H1 (cell line): ENCODE measurements at regions not wholly inside any gene's neighbourhood (a gene's known extent, or its start where the extent isn't known, plus 50 kb on each side); places are given as distances from the start of the nearest gene placed in this dataset.

Experiments
- CTCF ChIA-PET: fragments of 300-600 bp; sonication (Branson Sonifier 250); formaldehyde crosslinking; loops from one replicate; lab custom pipeline; 2021; ENCODE audit not compliant: partially characterized antibody; lab: Charles Lee
- POLR2A ChIA-PET: fragments of 300-600 bp; sonication (Branson Sonifier 250); formaldehyde crosslinking; loops from one replicate; lab custom pipeline; 2021; ENCODE audit warnings: inconsistent platforms; ENCODE audit not compliant: partially characterized antibody; lab: Charles Lee
- DNase-seq, 2 experiments: peaks; one replicate each; pipeline versions ENCODE4 v3.0.0 to v3.0.0-alpha.2; 2010 to 2022; ENCODE audit warnings: low spot score in 2 of 2, low read depth in 1 of 2, mixed read lengths in 1 of 2
- FAIRE-seq: peaks from 2 replicates; lab custom pipeline; 2011; peaks lifted over from hg19 to GRCh38; lab: Jason Lieb, UNC
- H2AFZ ChIP-seq: 2 replicates; pipeline ENCODE4 v1.8.1; 2012; ENCODE audit warnings: low read length, inconsistent platforms
- H2AK5ac ChIP-seq: 2 replicates; pipeline ENCODE4 v1.6.1; 2013; ENCODE audit warnings: low read depth, low read length
- H2BK120ac ChIP-seq: replicated peaks from 2 replicates; pipeline ENCODE3; 2013; ENCODE audit warnings: low read depth, low read length, inconsistent platforms
- H2BK12ac ChIP-seq: 2 replicates; pipeline ENCODE4 v1.6.1; 2013; ENCODE audit warnings: low read depth, low read length
- H2BK15ac ChIP-seq: 2 replicates; pipeline ENCODE4 v1.6.1; 2013; ENCODE audit warnings: low read length
- H2BK20ac ChIP-seq: 2 replicates; pipeline ENCODE4 v1.6.1; 2013; ENCODE audit warnings: low read length
- H2BK5ac ChIP-seq: 2 replicates; pipeline ENCODE4 v1.6.1; 2013; ENCODE audit warnings: low read depth, low read length
- H3K14ac ChIP-seq: 2 replicates; pipeline ENCODE4 v1.6.1; 2013; ENCODE audit warnings: inconsistent platforms; ENCODE audit not compliant: insufficient read length
- H3K18ac ChIP-seq: 2 replicates; pipeline ENCODE4 v1.6.1; 2013; ENCODE audit warnings: low read length; ENCODE audit errors: extremely low read depth
- H3K23ac ChIP-seq: 2 replicates; pipeline ENCODE4 v1.6.1; 2013; ENCODE audit warnings: inconsistent platforms; ENCODE audit not compliant: insufficient read length
- H3K23me2 ChIP-seq: 2 replicates; pipeline ENCODE4 v1.6.1; 2013; ENCODE audit warnings: low read depth, low read length
- H3K27ac ChIP-seq: 2 replicates; pipeline ENCODE4 v1.6.1; 2011; ENCODE audit warnings: low read depth, low read length, inconsistent platforms
- H3K27me3 ChIP-seq, 4 experiments: replicated peaks in 1 of 4; 1 replicate in 1 of 4; 2 replicates in 3 of 4; pipeline versions ENCODE4 v1.6.1 to v1.8.1; 2011 to 2013; ENCODE audit warnings: low read length in 3 of 4, mild to moderate bottlenecking in 3 of 4, inconsistent platforms in 2 of 4, mixed read lengths in 2 of 4, moderate library complexity in 1 of 4; ENCODE audit not compliant: control insufficient read depth in 3 of 4, insufficient read depth in 3 of 4; ENCODE audit errors: extremely low read depth in 1 of 4
- H3K36me3 ChIP-seq, 4 experiments: 2 replicates each; pipeline versions ENCODE4 v1.6.1 to v1.8.1; 2011 to 2013; ENCODE audit warnings: mild to moderate bottlenecking in 4 of 4, low read length in 3 of 4, moderate library complexity in 2 of 4, control low read depth in 1 of 4, inconsistent platforms in 1 of 4; ENCODE audit not compliant: insufficient read depth in 4 of 4, control insufficient read depth in 2 of 4
- H3K4ac ChIP-seq: replicated peaks from 2 replicates; pipeline ENCODE3; 2013; ENCODE audit warnings: low read length, low read depth, mixed read lengths, inconsistent platforms; ENCODE audit not compliant: insufficient read length
- H3K4me1 ChIP-seq, 4 experiments: replicated peaks in 1 of 4; 1 replicate in 1 of 4; 2 replicates in 3 of 4; pipeline versions ENCODE4 v1.6.1 to v1.8.1; 2011 to 2013; ENCODE audit warnings: low read length in 3 of 4, inconsistent platforms in 2 of 4, mixed read lengths in 1 of 4; ENCODE audit not compliant: insufficient read depth in 4 of 4, control insufficient read depth in 3 of 4
- H3K4me2 ChIP-seq, 2 experiments: 2 replicates each; pipeline versions ENCODE4 v1.6.1 to v1.8.1; 2011 to 2013; ENCODE audit warnings: low read depth in 2 of 2, low read length in 2 of 2, control low read depth in 1 of 2, inconsistent platforms in 1 of 2, mild to moderate bottlenecking in 1 of 2; ENCODE audit not compliant: insufficient read depth in 1 of 2
- H3K4me3 ChIP-seq, 4 experiments: fragments of 200-600, 300-600 bp in 1 of 4; sonication (generic), shearing (Covaris generic), sonication (Bioruptor Twin) in 1 of 4; 2 replicates each; pipeline versions ENCODE4 v1.5.1 to v1.8.1; 2011 to 2016; ENCODE audit warnings: low read length in 4 of 4, low read depth in 3 of 4, control low read depth in 2 of 4, inconsistent platforms in 2 of 4, mild to moderate bottlenecking in 2 of 4, mixed read lengths in 1 of 4, moderate library complexity in 1 of 4; ENCODE audit not compliant: insufficient read depth in 2 of 4; ENCODE audit errors: extremely low read depth in 1 of 4
- H3K56ac ChIP-seq: replicated peaks from 2 replicates; pipeline ENCODE3; 2013; ENCODE audit warnings: low read depth, mild to moderate bottlenecking, mixed read lengths, low read length, inconsistent platforms; ENCODE audit not compliant: insufficient read length
- H3K79me1 ChIP-seq: 2 replicates; pipeline ENCODE4 v1.6.1; 2013; ENCODE audit warnings: low read depth, low read length, control low read depth
- H3K79me2 ChIP-seq, 2 experiments: 2 replicates each; pipeline versions ENCODE4 v1.6.1 to v1.8.1; 2012 to 2013; ENCODE audit warnings: low read length in 2 of 2, mild to moderate bottlenecking in 2 of 2, inconsistent platforms in 1 of 2; ENCODE audit not compliant: insufficient read depth in 2 of 2, control insufficient read depth in 1 of 2
- H3K9ac ChIP-seq, 4 experiments: replicated peaks in 1 of 4; 1 replicate in 1 of 4; 2 replicates in 3 of 4; pipeline versions ENCODE4 v1.6.1 to v1.8.1; 2011 to 2013; ENCODE audit warnings: low read depth in 3 of 4, low read length in 3 of 4, control low read depth in 2 of 4, mild to moderate bottlenecking in 2 of 4, moderate library complexity in 2 of 4, inconsistent platforms in 1 of 4; ENCODE audit errors: extremely low read depth in 1 of 4
- H3K9me3 ChIP-seq, 2 experiments: 2 replicates each; pipeline versions ENCODE4 v1.6.1 to v1.8.1; 2012 to 2013; ENCODE audit warnings: mild to moderate bottlenecking in 2 of 2, moderate library complexity in 2 of 2, control low read depth in 1 of 2, inconsistent platforms in 1 of 2, low read depth in 1 of 2, low read length in 1 of 2, mixed read lengths in 1 of 2; ENCODE audit not compliant: insufficient read depth in 2 of 2
- H4K20me1 ChIP-seq, 2 experiments: replicated peaks in 1 of 2; 2 replicates each; pipeline versions ENCODE3 to v1.8.1; 2011 to 2013; ENCODE audit warnings: inconsistent platforms in 2 of 2, low read length in 2 of 2, mild to moderate bottlenecking in 1 of 2; ENCODE audit not compliant: insufficient read depth in 2 of 2, control insufficient read depth in 1 of 2
- H4K5ac ChIP-seq: 2 replicates; pipeline ENCODE4 v1.6.1; 2013; ENCODE audit warnings: low read length, low read depth, mixed read lengths, inconsistent platforms; ENCODE audit not compliant: insufficient read length
- H4K8ac ChIP-seq: 2 replicates; pipeline ENCODE4 v1.8.0; 2013; ENCODE audit warnings: mild to moderate bottlenecking, moderate library complexity, low read length, inconsistent platforms; ENCODE audit not compliant: insufficient read depth; ENCODE audit errors: extremely low read depth
- H4K91ac ChIP-seq: replicated peaks from 2 replicates; pipeline ENCODE3; 2013; ENCODE audit warnings: low read length, mixed read lengths, inconsistent platforms; ENCODE audit not compliant: insufficient read length
- CTBP2 ChIP-seq: IDR thresholded peaks from 2 replicates; pipeline ENCODE4 v1.7.0; 2011; ENCODE audit warnings: borderline replicate concordance, mild to moderate bottlenecking, moderate library complexity, mixed read lengths, low read length; ENCODE audit not compliant: insufficient read depth, insufficient read length
- NRF1 ChIP-seq: IDR thresholded peaks from 2 replicates; pipeline ENCODE4 v1.6.1; 2011; ENCODE audit warnings: mild to moderate bottlenecking, low read depth, low read length, improper control_type of control experiment
- SRF ChIP-seq: IDR thresholded peaks from 2 replicates; pipeline ENCODE4 v1.6.1; 2011; ENCODE audit warnings: mild to moderate bottlenecking, low read depth, low read length, moderate library complexity
- TAF1 ChIP-seq: IDR thresholded peaks from 2 replicates; pipeline ENCODE4 v1.6.1; 2011; ENCODE audit warnings: mild to moderate bottlenecking, low read depth, low read length
- TBP ChIP-seq: IDR thresholded peaks from 2 replicates; pipeline ENCODE4 v1.6.1; 2011; ENCODE audit warnings: low read depth, low read length, improper control_type of control experiment
- USF2 ChIP-seq: IDR thresholded peaks from 2 replicates; pipeline ENCODE4 v1.6.1; 2011; ENCODE audit warnings: low read length, improper control_type of control experiment
- WGBS, 2 experiments: shearing (Covaris generic) in 1 of 2; methylation state at CpG; one replicate each; pipeline versions ENCODE4 v1.1.6 to v1.1.7; 2013 to 2015; ENCODE audit warnings: low lambda C conversion rate in 2 of 2, mixed read lengths in 2 of 2, inconsistent platforms in 1 of 2, low coverage in 1 of 2, missing lambda C conversion rate in 1 of 2; ENCODE audit not compliant: insufficient replicate concordance in 2 of 2, insufficient coverage in 1 of 2, insufficient read length in 1 of 2; ENCODE audit errors: extremely low coverage in 1 of 2, missing lambda C conversion rate in 1 of 2; 5-methylcytosine and 5-hydroxymethylcytosine counted together

- Histone ChIP-seq H3K23ac (no peak overlapping the region), H2AK5ac (no peak overlapping the region), H3K9ac (no peak overlapping the region), H2BK120ac (no peak overlapping the region), H4K5ac (no peak overlapping the region), H4K20me1 (no peaks in the 10 kb centered on the region), H2BK15ac (no peak overlapping the region), H3K4ac (no peak overlapping the region), H2BK12ac (no peak overlapping the region), H3K14ac (no peak overlapping the region), H3K79me1 (no peaks in the 10 kb centered on the region), H3K56ac (no peak overlapping the region), H4K8ac (no peak overlapping the region), H4K91ac (no peak overlapping the region), H3K27me3 (no peaks in the 10 kb centered on the region), H2AFZ (no peak overlapping the region), H3K36me3 (no peaks in the 10 kb centered on the region), H3K79me2 (no peaks in the 10 kb centered on the region), H2BK5ac (no peak overlapping the region), H3K4me2 (no peak overlapping the region), H3K27ac (no peak overlapping the region), H3K23me2 (no peaks in the 10 kb centered on the region), H2BK20ac (no peak overlapping the region), H3K4me3 (no peak overlapping the region), H3K9me3 (peaks cover 6 to 17% of the 10 kb centered on the region in 2 experiments), H3K4me1 (no peaks in the 10 kb centered on the region), H3K18ac (no peak overlapping the region)
- FAIRE-seq (no peak), DNase-seq (no peak)
- 93% methylated on average over 2 of the region's 2 CpGs; no CpG with 5 or more reads in 1 of the 2 experiments for WGBS, 2 experiments
- no peak for TF ChIP-seq SRF
- TF ChIP-seq TBP = no peak
- TF ChIP-seq CTBP2 = no peak
- TF ChIP-seq USF2 = no peak
- no peak for TF ChIP-seq NRF1
- no peak for TF ChIP-seq TAF1
- ChIA-PET CTCF (no interaction called here), POLR2A (no interaction called here)
Measured at GRCh38 chr5:54671681-54672080, 154.1 kb downstream of the SNX18 start.
